DND-41 (cell line): ENCODE measurements at regions not wholly inside any gene's neighbourhood (a gene's known extent, or its start where the extent isn't known, plus 50 kb on each side); places are given as distances from the start of the nearest gene placed in this dataset.

ENCODE experiments used
- EZH2 ChIP-seq: IDR thresholded peaks from 3 replicates; pipeline ENCODE4 v1.6.1; 2012; ENCODE audit warnings: borderline replicate concordance, low read depth, mild to moderate bottlenecking, moderate library complexity, low read length, inconsistent platforms; ENCODE audit not compliant: severe bottlenecking
- TF ChIP-seq, protein P1 (sequence below): IDR thresholded peaks from 2 replicates; pipeline ENCODE4 v1.5.1; 2012; ENCODE audit warnings: borderline replicate concordance, low read length, moderate library complexity, mild to moderate bottlenecking; ENCODE audit not compliant: poor library complexity, severe bottlenecking; ENCODE audit errors: extremely low read depth

DNA sequence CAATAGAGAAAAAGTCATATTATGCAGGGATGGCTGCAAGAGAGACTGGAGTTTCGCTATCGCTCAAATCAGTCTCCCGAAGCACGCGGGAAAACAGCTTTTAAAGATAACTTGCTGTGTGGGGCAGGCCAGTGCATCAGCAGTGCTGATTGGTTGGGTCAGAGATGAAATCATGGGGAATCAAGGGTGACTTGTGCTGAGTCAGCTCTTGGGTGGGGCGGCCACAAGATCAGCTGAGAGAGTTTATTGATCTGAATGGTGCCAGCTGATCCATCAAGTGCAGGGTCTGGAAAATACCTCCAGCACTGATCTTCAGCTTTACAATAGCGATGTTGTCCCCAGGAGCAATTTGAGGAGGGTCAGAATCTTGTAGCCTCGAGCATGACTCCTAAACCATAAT is 430.5 kb downstream of the RBFOX1 start:
- TF ChIP-seq, protein P1, sequence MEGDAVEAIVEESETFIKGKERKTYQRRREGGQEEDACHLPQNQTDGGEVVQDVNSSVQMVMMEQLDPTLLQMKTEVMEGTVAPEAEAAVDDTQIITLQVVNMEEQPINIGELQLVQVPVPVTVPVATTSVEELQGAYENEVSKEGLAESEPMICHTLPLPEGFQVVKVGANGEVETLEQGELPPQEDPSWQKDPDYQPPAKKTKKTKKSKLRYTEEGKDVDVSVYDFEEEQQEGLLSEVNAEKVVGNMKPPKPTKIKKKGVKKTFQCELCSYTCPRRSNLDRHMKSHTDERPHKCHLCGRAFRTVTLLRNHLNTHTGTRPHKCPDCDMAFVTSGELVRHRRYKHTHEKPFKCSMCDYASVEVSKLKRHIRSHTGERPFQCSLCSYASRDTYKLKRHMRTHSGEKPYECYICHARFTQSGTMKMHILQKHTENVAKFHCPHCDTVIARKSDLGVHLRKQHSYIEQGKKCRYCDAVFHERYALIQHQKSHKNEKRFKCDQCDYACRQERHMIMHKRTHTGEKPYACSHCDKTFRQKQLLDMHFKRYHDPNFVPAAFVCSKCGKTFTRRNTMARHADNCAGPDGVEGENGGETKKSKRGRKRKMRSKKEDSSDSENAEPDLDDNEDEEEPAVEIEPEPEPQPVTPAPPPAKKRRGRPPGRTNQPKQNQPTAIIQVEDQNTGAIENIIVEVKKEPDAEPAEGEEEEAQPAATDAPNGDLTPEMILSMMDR = no peak
- TF ChIP-seq EZH2 = no peak
